Peyer's patch (tissue), 4 donors: ENCODE measurements at regions not wholly inside any gene's neighbourhood (a gene's known extent, or its start where the extent isn't known, plus 50 kb on each side); places are given as distances from the start of the nearest gene placed in this dataset.

Experiments
- CTCF ChIP-seq, 6 experiments: fragments of 450-650 bp in 4 of 6; fragments of 200-600 bp in 2 of 6; sonication (generic) in 1 of 6; IDR thresholded peaks; one replicate each; pipeline ENCODE4 v1.5.1; 2017 to 2019; ENCODE audit warnings: antibody characterized with exemption in 6 of 6, mild to moderate bottlenecking in 3 of 6, moderate library complexity in 1 of 6
- POLR2A ChIP-seq, 2 donors: fragments of 450-650 bp; IDR thresholded peaks; one replicate each; pipeline ENCODE4 v1.5.1; 2017; ENCODE audit warnings: antibody characterized with exemption in 2 of 2, mild to moderate bottlenecking in 2 of 2, moderate library complexity in 2 of 2

- no peak for TF ChIP-seq CTCF (IDR thresholded peaks at IDR 0.05)
- no peak for TF ChIP-seq POLR2A (IDR thresholded peaks at IDR 0.05)
Measured at GRCh38 chr22:48499456-48500425, 1327.9 kb downstream of the BRD1 start.
